ENCODE measurements at regions not wholly inside any gene's neighbourhood (a gene's known extent, or its start where the extent isn't known, plus 50 kb on each side); places are given as distances from the start of the nearest gene placed in this dataset.

- TF ChIP-seq CTCF (conservative IDR thresholded peaks at IDR 0.05; ENCODE audit: low read length): no peak
- TF ChIP-seq EZH2phosphoT487 (IDR thresholded peaks at IDR 0.05; ENCODE audit: borderline replicate concordance, low read depth, low read length): no peak
Observed at GRCh38 chr2:37590119-37590571, 81.3 kb downstream of the CDC42EP3 start.
